Epithelial cell of proximal tubule (primary cell): ENCODE measurements at regions not wholly inside any gene's neighbourhood (a gene's known extent, or its start where the extent isn't known, plus 50 kb on each side); places are given as distances from the start of the nearest gene placed in this dataset.

Experiments
- DNase-seq: peaks from one replicate; pipeline ENCODE4 v3.0.0-alpha.2; 2011; ENCODE audit warnings: low read depth
- H3K4me3 ChIP-seq: 2 replicates; pipeline ENCODE4 v1.5.1; 2011; ENCODE audit warnings: low read depth, mild to moderate bottlenecking, low read length
- CTCF ChIP-seq: conservative IDR thresholded peaks from 2 replicates; pipeline ENCODE4 v1.5.1; 2012; ENCODE audit warnings: low read depth, mild to moderate bottlenecking, low read length

GRCh38 chr12:74964390-74964789 lies 245.2 kb downstream of the KCNC2 start:
- H3K4me3 ChIP-seq: no peak overlapping the region
- TF ChIP-seq CTCF: no peak
- no peak for DNase-seq

- TF ChIP-seq CTCF: no peak
- DNase-seq: no peak
Observed at GRCh38 chr12:74971201-74971600, 238.4 kb downstream of the KCNC2 start.

GRCh38 chr12:74977832-74978481 lies 231.7 kb downstream of the KCNC2 start:
- no peak for TF ChIP-seq CTCF
- no peak for DNase-seq

More at GRCh38 chr12:74971201-74971600, 238.4 kb downstream of the KCNC2 start:
- no peak overlapping the region for H3K4me3 ChIP-seq

GRCh38 chr12:74980510-74980909 lies 229.1 kb downstream of the KCNC2 start:
- DNase-seq: peak; percentile 25
- TF ChIP-seq CTCF: no peak
- H3K4me3 ChIP-seq: no peak overlapping the region

More at GRCh38 chr12:74977832-74978481, 231.7 kb downstream of the KCNC2 start:
- no peak overlapping the region for H3K4me3 ChIP-seq

GRCh38 chr12:74981541-74981940 lies 228.1 kb downstream of the KCNC2 start:
- no peak for TF ChIP-seq CTCF
- no peak for DNase-seq
- H3K4me3 ChIP-seq: no peak overlapping the region

GRCh38 chr12:74983917-74984316 lies 225.7 kb downstream of the KCNC2 start:
- TF ChIP-seq CTCF: no peak
- no peak overlapping the region for H3K4me3 ChIP-seq
- no peak for DNase-seq

- DNase-seq: no peak
- no peak overlapping the region for H3K4me3 ChIP-seq
- TF ChIP-seq CTCF: no peak
Observed at GRCh38 chr12:74984631-74985030, 225.0 kb downstream of the KCNC2 start.
